Osteoblast (primary cell): ENCODE measurements at regions not wholly inside any gene's neighbourhood (a gene's known extent, or its start where the extent isn't known, plus 50 kb on each side); places are given as distances from the start of the nearest gene placed in this dataset.

Experiments used
- DNase-seq: peaks from one replicate; pipeline ENCODE4 v3.0.0; 2011; ENCODE audit warnings: low spot score, mixed read lengths; ENCODE audit not compliant: insufficient read length; ENCODE audit errors: missing footprints
- H2AFZ ChIP-seq: 2 replicates; pipeline ENCODE4 v1.6.0; 2011; ENCODE audit warnings: mild to moderate bottlenecking, low read length
- H3K27ac ChIP-seq: 2 replicates; pipeline ENCODE4 v1.5.1; 2011; ENCODE audit warnings: mild to moderate bottlenecking, low read depth, low read length, moderate library complexity
- H3K27me3 ChIP-seq: 2 replicates; pipeline ENCODE4 v1.6.0; 2012; ENCODE audit warnings: mild to moderate bottlenecking, control low read depth, inconsistent platforms, low read length, moderate library complexity; ENCODE audit not compliant: insufficient read depth
- H3K36me3 ChIP-seq: 2 replicates; pipeline ENCODE4 v1.5.1; 2011; ENCODE audit warnings: mild to moderate bottlenecking, low read length, control low read depth, moderate library complexity; ENCODE audit not compliant: insufficient read depth
- H3K4me1 ChIP-seq: 2 replicates; pipeline ENCODE4 v1.5.1; 2011; ENCODE audit warnings: mild to moderate bottlenecking, low read length, control low read depth, moderate library complexity; ENCODE audit not compliant: insufficient read depth
- H3K4me2 ChIP-seq: 2 replicates; pipeline ENCODE4 v1.6.0; 2011; ENCODE audit warnings: mild to moderate bottlenecking, low read length; ENCODE audit not compliant: insufficient read depth
- H3K4me3 ChIP-seq: fragments of 200-600 bp; sonication (generic); 3 replicates; pipeline ENCODE4 v1.5.1; 2012; ENCODE audit warnings: mild to moderate bottlenecking, low read length, inconsistent platforms; ENCODE audit not compliant: insufficient read depth
- H3K79me2 ChIP-seq: 2 replicates; pipeline ENCODE4 v1.6.0; 2012; ENCODE audit warnings: mild to moderate bottlenecking, low read length, control low read depth, inconsistent platforms; ENCODE audit not compliant: insufficient read depth
- H3K9me3 ChIP-seq: 2 replicates; pipeline ENCODE4 v1.5.1; 2011; ENCODE audit warnings: low read depth, low read length, control low read depth
- H4K20me1 ChIP-seq: 2 replicates; pipeline ENCODE4 v1.6.0; 2012; ENCODE audit warnings: mild to moderate bottlenecking, low read length, control low read depth; ENCODE audit not compliant: insufficient read depth
- TF ChIP-seq, protein P1 (sequence below): IDR thresholded peaks from 2 replicates; pipeline ENCODE4 v1.5.1; 2011; ENCODE audit warnings: mild to moderate bottlenecking, low read depth, low read length, moderate library complexity; ENCODE audit errors: extremely low read depth

DNA sequence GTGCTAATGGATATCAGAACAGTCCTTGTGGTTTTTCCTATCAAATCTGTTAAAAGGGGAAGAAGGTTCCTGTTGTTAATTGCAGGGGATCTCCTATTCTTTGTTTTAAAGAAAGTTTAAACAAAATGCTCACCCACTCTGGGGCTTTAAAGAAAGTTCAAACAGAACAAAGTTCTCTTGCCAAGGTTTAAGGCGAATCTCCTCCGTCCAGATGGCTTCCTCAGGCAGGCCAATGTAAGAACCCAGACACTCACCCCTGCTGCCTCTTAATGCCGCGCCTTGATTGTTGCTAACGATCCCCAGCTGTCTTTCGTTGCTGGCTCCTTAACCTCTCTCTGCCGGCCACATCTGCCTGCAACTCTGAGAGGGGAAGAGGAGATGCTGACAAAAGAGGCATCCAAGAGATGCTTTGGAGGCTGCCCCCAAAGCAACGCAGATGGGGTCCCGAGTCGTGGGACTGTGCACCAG lies 235.0 kb upstream of the PRDM1 start:
- Histone ChIP-seq H3K9me3 (no peaks in the 10 kb centered on the region), H2AFZ (peak overlapping the region; percentile 16), H4K20me1 (no peaks in the 10 kb centered on the region), H3K79me2 (no peaks in the 10 kb centered on the region), H3K4me3 (no peak overlapping the region), H3K36me3 (no peaks in the 10 kb centered on the region), H3K4me1 (no peaks in the 10 kb centered on the region), H3K27me3 (no peaks in the 10 kb centered on the region), H3K4me2 (no peak overlapping the region), H3K27ac (no peak overlapping the region)
- TF ChIP-seq, protein P1, sequence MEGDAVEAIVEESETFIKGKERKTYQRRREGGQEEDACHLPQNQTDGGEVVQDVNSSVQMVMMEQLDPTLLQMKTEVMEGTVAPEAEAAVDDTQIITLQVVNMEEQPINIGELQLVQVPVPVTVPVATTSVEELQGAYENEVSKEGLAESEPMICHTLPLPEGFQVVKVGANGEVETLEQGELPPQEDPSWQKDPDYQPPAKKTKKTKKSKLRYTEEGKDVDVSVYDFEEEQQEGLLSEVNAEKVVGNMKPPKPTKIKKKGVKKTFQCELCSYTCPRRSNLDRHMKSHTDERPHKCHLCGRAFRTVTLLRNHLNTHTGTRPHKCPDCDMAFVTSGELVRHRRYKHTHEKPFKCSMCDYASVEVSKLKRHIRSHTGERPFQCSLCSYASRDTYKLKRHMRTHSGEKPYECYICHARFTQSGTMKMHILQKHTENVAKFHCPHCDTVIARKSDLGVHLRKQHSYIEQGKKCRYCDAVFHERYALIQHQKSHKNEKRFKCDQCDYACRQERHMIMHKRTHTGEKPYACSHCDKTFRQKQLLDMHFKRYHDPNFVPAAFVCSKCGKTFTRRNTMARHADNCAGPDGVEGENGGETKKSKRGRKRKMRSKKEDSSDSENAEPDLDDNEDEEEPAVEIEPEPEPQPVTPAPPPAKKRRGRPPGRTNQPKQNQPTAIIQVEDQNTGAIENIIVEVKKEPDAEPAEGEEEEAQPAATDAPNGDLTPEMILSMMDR, result no peak
- DNase-seq, result peak; percentile 85

DNA sequence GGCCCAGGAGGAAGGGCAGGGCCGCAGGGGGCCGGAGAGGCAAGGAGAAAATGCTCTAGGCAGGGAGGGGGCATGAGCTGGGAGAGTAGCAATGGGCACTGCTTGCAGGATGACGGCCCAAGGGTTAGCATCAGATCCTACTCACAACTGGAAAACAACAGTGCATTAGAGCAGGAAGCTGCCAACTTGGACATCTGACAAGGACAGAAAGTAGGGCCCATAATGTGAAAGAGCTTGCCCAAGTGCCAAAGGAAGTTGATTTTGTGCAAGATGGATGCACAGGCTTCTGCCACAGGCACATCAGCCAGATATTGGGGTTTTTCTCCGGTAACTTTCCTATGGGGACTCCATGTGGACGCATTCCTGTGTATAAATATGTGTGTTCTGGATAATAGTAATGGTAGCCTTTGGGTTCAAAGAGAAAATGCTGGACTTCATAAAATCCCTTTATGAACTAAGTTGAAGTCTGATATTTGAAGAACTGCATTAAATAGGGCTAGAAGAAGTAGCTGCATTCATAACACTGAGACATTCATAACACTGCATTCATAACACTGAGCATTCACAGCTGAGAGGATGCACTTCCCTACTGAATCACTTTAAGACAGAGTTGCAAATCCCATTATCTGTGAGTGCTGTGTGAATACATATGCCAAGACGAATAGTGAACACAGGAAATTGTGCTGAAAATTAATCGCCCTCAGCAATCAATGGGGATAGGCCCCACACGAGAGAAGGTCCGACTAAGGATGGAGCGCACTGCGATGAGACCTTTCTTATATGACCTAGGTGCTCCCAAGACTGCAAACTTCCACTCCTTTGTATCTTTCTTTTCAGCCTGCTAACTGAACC lies 235.6 kb upstream of the PRDM1 start:
- H3K4me2 ChIP-seq, result no peak overlapping the region
- H4K20me1 ChIP-seq, result no peaks in the 10 kb centered on the region
- no peak for DNase-seq
- no peak overlapping the region for H3K4me3 ChIP-seq
- H2AFZ ChIP-seq, result no peak overlapping the region
- TF ChIP-seq, protein P1, result no peak
- H3K4me1 ChIP-seq, result no peaks in the 10 kb centered on the region
- H3K79me2 ChIP-seq, result no peaks in the 10 kb centered on the region
- H3K27me3 ChIP-seq, result no peaks in the 10 kb centered on the region
- no peaks in the 10 kb centered on the region for H3K9me3 ChIP-seq
- no peaks in the 10 kb centered on the region for H3K36me3 ChIP-seq
- H3K27ac ChIP-seq, result no peak overlapping the region

DNA sequence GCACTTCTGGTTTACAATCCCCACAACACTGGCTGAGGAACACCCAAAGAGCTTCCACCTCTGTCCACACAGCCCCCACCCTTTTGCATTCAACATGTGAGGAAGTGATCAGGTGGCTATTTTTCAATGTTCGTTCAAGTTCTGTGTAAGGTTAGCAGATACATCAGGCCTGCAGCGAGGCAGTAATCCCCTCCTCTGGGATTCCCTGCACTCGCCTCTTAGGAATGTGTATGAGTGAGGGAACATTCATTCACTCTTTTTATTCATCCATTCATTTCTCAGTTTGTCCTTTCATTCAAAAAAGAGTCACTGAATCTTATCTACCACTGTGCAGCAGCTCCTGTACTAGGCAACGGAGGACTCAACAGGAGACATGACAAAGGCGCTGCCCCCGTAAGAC lies 236.4 kb upstream of the PRDM1 start:
- no peak overlapping the region for H3K4me2 ChIP-seq
- peak; percentile 82 for DNase-seq

DNA sequence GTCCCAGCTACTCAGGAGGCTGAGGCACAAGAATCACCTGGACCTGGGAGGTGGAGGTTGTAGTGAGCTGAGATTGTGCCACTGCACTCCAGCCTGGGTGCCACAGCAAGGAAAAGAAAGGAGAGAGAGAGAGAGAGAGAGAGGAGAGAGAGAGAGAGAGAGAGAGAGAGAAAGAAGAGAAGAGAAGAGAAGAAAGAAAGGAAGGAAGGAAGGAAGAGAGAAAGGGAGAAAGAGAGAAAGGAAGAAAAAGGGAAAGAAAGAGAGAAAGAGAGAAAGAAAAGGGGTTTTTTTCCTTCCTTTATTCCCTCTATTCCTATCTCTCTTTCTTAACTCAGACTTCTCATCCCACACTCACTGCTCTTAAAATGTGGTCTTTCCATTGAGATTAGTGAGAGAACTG lies 238.7 kb upstream of the PRDM1 start:
- no peak overlapping the region for H2AFZ ChIP-seq
- no peaks in the 10 kb centered on the region for H4K20me1 ChIP-seq
- no peaks in the 10 kb centered on the region for H3K36me3 ChIP-seq
- no peak overlapping the region for H3K4me2 ChIP-seq
- TF ChIP-seq, protein P1, result no peak
- H3K9me3 ChIP-seq, result no peaks in the 10 kb centered on the region
- H3K4me1 ChIP-seq, result no peaks in the 10 kb centered on the region
- H3K4me3 ChIP-seq, result no peak overlapping the region
- DNase-seq, result no peak
- H3K27me3 ChIP-seq, result no peaks in the 10 kb centered on the region
- no peaks in the 10 kb centered on the region for H3K79me2 ChIP-seq
- H3K27ac ChIP-seq, result no peak overlapping the region

More for the DNA sequence above, 236.4 kb upstream of the PRDM1 start:
- Histone ChIP-seq H3K79me2 (no peaks in the 10 kb centered on the region), H3K27ac (no peak overlapping the region), H3K36me3 (no peaks in the 10 kb centered on the region), H3K4me1 (no peaks in the 10 kb centered on the region), H2AFZ (peak overlapping the region; percentile 34), H3K9me3 (no peaks in the 10 kb centered on the region), H4K20me1 (no peaks in the 10 kb centered on the region), H3K4me3 (no peak overlapping the region), H3K27me3 (no peaks in the 10 kb centered on the region)
- TF ChIP-seq, protein P1, result no peak
